Left ventricle myocardium inferior (tissue), 1 donor: ENCODE measurements at regions not wholly inside any gene's neighbourhood (a gene's known extent, or its start where the extent isn't known, plus 50 kb on each side); places are given as distances from the start of the nearest gene placed in this dataset.

ENCODE experiments used
- DNase-seq: peaks from one replicate; pipeline ENCODE4 v3.0.0-alpha.2; 2020
- H3K27ac ChIP-seq: fragments of 200-600 bp; replicated peaks from 2 replicates; pipeline ENCODE4 v1.8.0; 2021
- H3K27me3 ChIP-seq: fragments of 200-600 bp; 2 replicates; pipeline ENCODE4 v1.8.0; 2021; ENCODE audit warnings: low read depth
- H3K36me3 ChIP-seq: fragments of 200-600 bp; 2 replicates; pipeline ENCODE4 v1.8.0; 2021
- H3K4me1 ChIP-seq: fragments of 200-600 bp; 2 replicates; pipeline ENCODE4 v1.8.0; 2021
- H3K4me3 ChIP-seq: fragments of 200-600 bp; 2 replicates; pipeline ENCODE4 v1.8.0; 2021; ENCODE audit warnings: mild to moderate bottlenecking, moderate library complexity
- H3K9me3 ChIP-seq: fragments of 200-600 bp; replicated peaks from 2 replicates; pipeline ENCODE4 v1.8.0; 2021
- CTCF ChIP-seq: fragments of 200-600 bp; IDR thresholded peaks from 2 replicates; pipeline ENCODE4 v1.8.0; 2021; ENCODE audit warnings: antibody characterized with exemption, mild to moderate bottlenecking, borderline replicate concordance
- intact Hi-C: fragments of 100-400 bp; cut with micrococcal nuclease; formaldehyde crosslinking; loops from one replicate; pipeline ENCODE4 v1.11.0; 2022
- donor health status: DM: no; HTN: yes; CAD: no; lungs with severe emphysema.

GRCh38 chr10:29734640-29734961 lies 99.8 kb upstream of the SVIL start:
- peaks cover 36% of the 10 kb centered on the region for H3K4me1 ChIP-seq
- peak overlapping the region; percentile 96 for H3K27ac ChIP-seq
- DNase-seq, result no peak
- H3K27me3 ChIP-seq, result no peaks in the 10 kb centered on the region
- no peaks in the 10 kb centered on the region for H3K9me3 ChIP-seq
- intact Hi-C loops, result no loop called here
- H3K36me3 ChIP-seq, result no peaks in the 10 kb centered on the region
- peak overlapping the region; percentile 90 for H3K4me3 ChIP-seq
- no peak for TF ChIP-seq CTCF

GRCh38 chr10:29733323-29733722 lies 98.6 kb upstream of the SVIL start:
- TF ChIP-seq CTCF, result no peak
- Histone ChIP-seq H3K27me3 (no peaks in the 10 kb centered on the region), H3K36me3 (no peaks in the 10 kb centered on the region), H3K4me1 (peaks cover 44% of the 10 kb centered on the region), H3K27ac (no peak overlapping the region), H3K4me3 (no peak overlapping the region), H3K9me3 (no peaks in the 10 kb centered on the region)
- no peak for DNase-seq
- intact Hi-C loops, result no loop called here

DNA sequence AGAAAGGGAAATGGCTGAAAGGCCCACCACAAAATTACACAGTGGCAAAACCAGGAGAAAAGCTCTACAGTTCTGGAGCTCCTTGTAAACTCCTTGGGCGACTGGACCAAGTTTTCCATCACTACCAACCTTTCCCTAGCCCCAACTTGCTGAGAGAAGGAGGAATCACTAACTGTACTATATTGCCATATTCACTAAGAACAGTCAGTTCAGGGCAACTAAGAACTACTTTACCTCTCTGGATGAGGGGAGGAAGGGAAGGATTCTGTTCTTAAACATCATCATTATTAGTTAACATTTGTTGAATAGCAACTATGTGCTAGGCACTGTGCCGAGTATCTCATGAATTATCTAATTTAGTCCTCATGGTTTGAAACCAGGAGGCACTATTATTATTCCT lies 98.1 kb upstream of the SVIL start:
- intact Hi-C loops, result no loop called here
- Histone ChIP-seq H3K4me3 (no peak overlapping the region), H3K27me3 (no peaks in the 10 kb centered on the region), H3K4me1 (peaks cover 46% of the 10 kb centered on the region), H3K27ac (no peak overlapping the region), H3K9me3 (no peaks in the 10 kb centered on the region), H3K36me3 (no peaks in the 10 kb centered on the region)
- no peak for DNase-seq
- TF ChIP-seq CTCF, result no peak

DNA sequence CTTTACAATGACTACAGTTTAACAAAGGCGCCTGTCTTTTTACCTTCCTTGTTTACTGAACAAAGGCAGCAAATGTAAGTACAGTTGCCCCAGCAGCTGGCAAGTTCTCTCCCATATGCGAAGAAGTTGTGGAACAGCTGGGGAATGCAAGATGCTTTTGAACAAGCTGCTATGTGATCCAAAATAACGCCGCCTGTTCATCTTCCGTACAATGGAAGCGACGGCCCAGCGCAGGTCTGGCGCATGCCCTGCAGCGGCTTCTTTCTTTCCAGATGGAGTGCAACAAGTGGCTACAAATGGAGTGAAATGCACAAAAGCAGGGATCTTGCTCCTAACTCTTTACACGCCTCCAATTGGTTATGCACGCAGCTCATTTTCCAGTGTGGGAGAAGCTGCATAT lies 97.0 kb upstream of the SVIL start:
- no peak for TF ChIP-seq CTCF
- Histone ChIP-seq H3K9me3 (no peaks in the 10 kb centered on the region), H3K27ac (no peak overlapping the region), H3K4me3 (no peak overlapping the region), H3K4me1 (peaks cover 42% of the 10 kb centered on the region), H3K36me3 (no peaks in the 10 kb centered on the region), H3K27me3 (no peaks in the 10 kb centered on the region)
- intact Hi-C loops, result no loop called here
- no peak for DNase-seq

DNA sequence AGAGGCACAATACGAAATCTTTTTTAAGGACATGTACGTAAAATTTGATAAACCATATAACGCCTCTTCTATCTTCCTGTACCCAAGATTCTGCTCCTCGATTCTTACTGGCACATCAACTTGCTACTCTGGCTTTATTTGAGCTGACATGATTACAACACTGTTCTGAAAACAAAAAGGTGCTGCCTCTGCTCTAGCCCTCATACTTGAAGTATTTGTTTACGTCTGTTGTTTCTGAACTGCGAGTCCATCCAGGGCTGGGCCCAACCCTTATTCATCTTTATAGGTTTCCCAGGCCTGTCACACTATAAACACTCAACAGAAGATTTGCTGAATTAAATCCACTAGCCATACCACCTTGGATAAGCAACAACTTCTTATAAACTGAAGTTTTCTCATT lies 96.2 kb upstream of the SVIL start:
- intact Hi-C loops, result no loop called here
- Histone ChIP-seq H3K4me1 (peaks cover 42% of the 10 kb centered on the region), H3K27me3 (no peaks in the 10 kb centered on the region), H3K9me3 (no peaks in the 10 kb centered on the region), H3K4me3 (no peak overlapping the region), H3K36me3 (no peaks in the 10 kb centered on the region), H3K27ac (no peak overlapping the region)
- DNase-seq, result no peak
- TF ChIP-seq CTCF, result no peak

GRCh38 chr10:29730458-29730857 lies 95.7 kb upstream of the SVIL start:
- Histone ChIP-seq H3K27ac (no peak overlapping the region), H3K9me3 (no peaks in the 10 kb centered on the region), H3K4me3 (no peak overlapping the region), H3K4me1 (peaks cover 42% of the 10 kb centered on the region), H3K36me3 (no peaks in the 10 kb centered on the region), H3K27me3 (no peaks in the 10 kb centered on the region)
- DNase-seq, result no peak
- no peak for TF ChIP-seq CTCF
- intact Hi-C loops, result no loop called here
